ENCODE measurements at regions not wholly inside any gene's neighbourhood (a gene's known extent, or its start where the extent isn't known, plus 50 kb on each side); places are given as distances from the start of the nearest gene placed in this dataset.

- intact Hi-C loops (cut with DNase I): no loop called here
- DNase-seq (no peak), ATAC-seq (ENCODE audit: poor library complexity) (no peak)
Observed at GRCh38 chr10:94084344-94084743, 90.6 kb downstream of the PLCE1 start.

GRCh38 chr10:94085288-94085687 lies 91.6 kb downstream of the PLCE1 start:
- ATAC-seq (ENCODE audit: poor library complexity): no peak
- intact Hi-C loops (cut with DNase I): no loop called here
- DNase-seq: no peak

- DNase-seq: no peak
- intact Hi-C loops (cut with DNase I): no loop called here
- no peak for ATAC-seq (ENCODE audit: poor library complexity)
Observed at GRCh38 chr10:94085766-94086437, 92.2 kb downstream of the PLCE1 start.

GRCh38 chr10:94088926-94089381 lies 95.2 kb downstream of the PLCE1 start:
- intact Hi-C loops (cut with DNase I): no loop called here
- no peak for DNase-seq
- peak; percentile 71 for ATAC-seq (ENCODE audit: poor library complexity)

GRCh38 chr10:94091649-94092048 lies 97.9 kb downstream of the PLCE1 start:
- ATAC-seq (ENCODE audit: poor library complexity): no peak
- intact Hi-C loops (cut with DNase I): no loop called here
- DNase-seq: no peak

DNA sequence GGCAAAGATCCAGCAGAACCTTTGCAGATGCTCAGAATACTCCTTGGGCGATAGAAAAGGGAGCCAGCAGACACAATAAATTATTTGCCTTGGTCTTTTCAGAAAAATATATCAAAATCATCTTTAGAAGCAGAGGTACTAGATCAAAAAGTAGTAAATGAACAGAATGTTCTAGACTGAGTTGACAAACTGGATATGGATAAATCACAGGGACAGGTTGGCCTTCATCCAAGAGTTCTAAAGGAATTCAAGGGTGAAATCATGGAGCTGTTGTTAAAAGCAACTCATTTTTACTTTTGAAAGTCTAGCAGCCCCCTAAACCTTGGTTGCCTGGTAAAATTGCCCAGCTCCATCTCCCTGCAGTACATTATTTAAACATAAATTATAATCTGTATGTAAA lies 99.1 kb downstream of the PLCE1 start:
- ATAC-seq (ENCODE audit: poor library complexity) (no peak), DNase-seq (no peak)
- intact Hi-C loops (cut with DNase I): no loop called here

- intact Hi-C loops (cut with DNase I): no loop called here
- no peak for ATAC-seq (ENCODE audit: poor library complexity)
- DNase-seq: no peak
Observed at GRCh38 chr10:94093286-94093905, 99.7 kb downstream of the PLCE1 start.

DNA sequence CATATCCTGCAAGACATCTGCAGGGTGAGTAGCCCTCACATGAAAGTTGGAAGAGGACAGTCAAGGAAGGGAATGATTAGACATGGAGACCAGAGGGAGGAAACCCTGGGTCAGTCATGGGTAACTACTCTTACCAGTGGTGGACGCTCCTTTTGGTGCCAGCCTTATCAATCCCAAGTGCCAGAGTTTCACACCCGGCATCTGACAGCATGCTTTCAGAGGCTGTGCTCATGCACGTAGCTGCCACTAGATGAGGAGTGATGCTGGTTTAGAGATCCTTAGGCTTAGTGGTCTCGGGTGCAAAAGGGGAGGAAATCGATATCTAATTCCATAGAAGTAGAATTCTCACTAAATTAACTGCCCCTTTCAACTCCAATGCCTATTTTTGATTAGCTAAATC lies 100.8 kb downstream of the PLCE1 start:
- no peak for DNase-seq
- intact Hi-C loops (cut with DNase I): no loop called here
- ATAC-seq (ENCODE audit: poor library complexity): no peak

DNA sequence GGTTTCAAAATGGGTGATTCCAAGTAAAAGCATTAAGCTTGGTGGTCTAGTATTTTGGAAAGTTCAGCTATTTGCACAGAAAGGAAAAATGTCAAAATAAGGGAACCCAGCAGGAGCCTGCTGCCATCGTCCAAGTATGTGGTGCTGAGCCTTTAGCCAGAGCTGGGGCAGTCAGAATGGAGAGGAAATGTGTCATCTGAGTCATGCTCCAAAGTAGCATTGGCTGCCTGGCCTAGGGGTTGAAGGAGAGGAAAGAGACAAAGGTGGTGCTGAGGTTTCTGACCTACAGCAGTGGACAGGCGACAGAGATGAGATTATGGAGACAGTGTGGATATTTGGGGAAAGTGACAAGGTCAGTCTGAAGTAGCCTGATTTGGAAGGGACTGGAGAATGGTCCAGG lies 103.9 kb downstream of the PLCE1 start:
- intact Hi-C loops (cut with DNase I): no loop called here
- DNase-seq (no peak), ATAC-seq (ENCODE audit: poor library complexity) (no peak)

GRCh38 chr10:94098896-94099295 lies 105.2 kb downstream of the PLCE1 start:
- intact Hi-C loops (cut with DNase I): no loop called here
- ATAC-seq (ENCODE audit: poor library complexity) (no peak), DNase-seq (no peak)

DNA sequence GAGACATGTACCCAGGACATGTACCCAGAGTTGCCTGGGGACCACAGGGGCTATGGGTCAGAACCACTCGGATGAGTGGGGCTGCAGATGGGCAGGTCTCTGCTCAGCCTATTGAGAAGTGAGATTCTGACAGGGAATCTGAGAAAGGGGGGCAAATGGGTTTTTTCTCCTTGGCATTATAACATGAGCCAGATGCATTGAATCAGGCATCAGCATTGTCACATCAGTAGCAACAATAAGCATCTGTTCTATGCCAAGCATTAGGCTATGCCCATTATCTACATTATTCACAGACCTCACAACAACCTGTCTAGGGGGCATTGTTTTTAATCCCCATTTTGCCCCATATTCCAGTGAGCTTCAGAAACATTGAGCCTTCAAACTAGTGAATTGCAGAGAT lies 108.2 kb downstream of the PLCE1 start:
- intact Hi-C loops (cut with DNase I): no loop called here
- DNase-seq: no peak
- no peak for ATAC-seq (ENCODE audit: poor library complexity)

GRCh38 chr10:94102436-94102835 lies 108.7 kb downstream of the PLCE1 start:
- DNase-seq: no peak
- intact Hi-C loops (cut with DNase I): no loop called here
- ATAC-seq (ENCODE audit: poor library complexity): no peak

DNA sequence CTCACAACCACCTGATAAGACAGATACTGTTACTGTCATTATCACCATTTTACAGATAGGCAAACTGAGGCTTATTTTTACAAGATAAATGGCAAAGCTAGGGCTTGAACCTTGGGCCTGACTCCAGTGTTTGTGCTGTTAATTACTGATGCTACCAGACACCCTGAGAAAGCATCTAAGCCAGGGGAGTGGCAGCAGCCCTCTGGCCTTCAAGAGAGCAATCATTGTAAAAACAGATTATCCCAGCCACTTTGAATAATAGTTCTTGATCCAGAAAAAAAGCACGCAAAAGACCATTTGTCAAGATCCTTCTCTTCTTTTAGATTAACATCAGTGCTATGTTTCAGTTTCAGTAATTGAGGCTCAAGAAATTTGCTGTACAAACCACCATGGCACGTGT lies 109.5 kb downstream of the PLCE1 start:
- intact Hi-C loops (cut with DNase I): no loop called here
- DNase-seq (no peak), ATAC-seq (ENCODE audit: poor library complexity) (no peak)

DNA sequence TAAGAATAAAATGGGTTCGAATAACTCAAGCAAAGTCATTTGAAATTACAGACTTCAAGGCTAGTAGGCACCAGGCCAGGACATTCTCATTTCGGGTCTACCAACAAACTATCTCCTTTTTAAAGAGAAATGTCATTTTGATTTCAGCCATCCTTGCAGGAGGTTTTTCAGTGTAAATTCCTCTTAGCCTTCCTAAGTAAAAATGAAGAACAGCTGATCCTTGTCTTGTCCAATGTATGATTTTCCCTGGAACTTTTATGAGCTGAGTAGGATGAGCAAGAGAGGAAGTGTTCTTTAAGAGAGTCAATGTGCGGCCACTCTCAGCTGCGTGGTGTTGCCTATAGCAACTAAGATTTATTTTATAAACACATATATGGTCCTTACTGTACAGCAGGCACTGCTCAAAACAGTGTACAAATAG lies 110.1 kb downstream of the PLCE1 start:
- intact Hi-C loops (cut with DNase I): no loop called here
- DNase-seq (no peak), ATAC-seq (ENCODE audit: poor library complexity) (no peak)

DNA sequence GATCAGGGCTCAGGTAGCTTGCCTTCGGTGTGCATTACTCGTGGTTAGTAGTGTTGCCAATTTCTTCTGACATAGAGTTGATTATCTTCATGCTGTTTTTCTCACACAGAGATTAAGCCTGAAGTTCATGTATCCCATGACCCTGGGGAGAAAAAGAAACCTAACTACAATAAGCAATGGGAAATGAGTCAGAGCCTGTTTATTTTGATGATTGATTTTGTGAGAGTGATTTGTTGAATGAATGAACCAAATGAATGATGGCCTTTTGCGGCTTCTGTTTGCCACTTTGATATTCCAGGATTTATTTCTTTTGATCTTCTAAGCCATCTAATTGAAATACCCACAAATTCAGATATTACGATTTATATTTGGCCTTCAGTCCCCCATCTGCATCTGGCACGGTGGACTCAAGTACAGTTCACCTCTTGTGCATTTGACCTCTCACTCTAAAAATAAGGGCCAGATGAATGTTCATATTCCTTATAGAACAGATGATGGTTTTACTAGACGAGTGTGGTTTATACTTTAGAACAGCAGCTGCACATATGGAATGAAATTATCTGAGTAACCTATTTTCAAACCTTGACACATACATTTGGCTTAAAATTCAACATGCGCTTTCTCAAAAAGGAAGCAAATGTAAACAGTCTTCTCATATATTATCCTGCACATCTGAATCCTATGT lies 110.7 kb downstream of the PLCE1 start:
- intact Hi-C loops (cut with DNase I): no loop called here
- no peak for ATAC-seq (ENCODE audit: poor library complexity)
- no peak for DNase-seq

GRCh38 chr10:94105226-94105625 lies 111.5 kb downstream of the PLCE1 start:
- intact Hi-C loops (cut with DNase I): no loop called here
- DNase-seq (no peak), ATAC-seq (ENCODE audit: poor library complexity) (no peak)

GRCh38 chr10:94107191-94107590 lies 113.5 kb downstream of the PLCE1 start:
- intact Hi-C loops (cut with DNase I): no loop called here
- no peak for ATAC-seq (ENCODE audit: poor library complexity)
- no peak for DNase-seq

DNA sequence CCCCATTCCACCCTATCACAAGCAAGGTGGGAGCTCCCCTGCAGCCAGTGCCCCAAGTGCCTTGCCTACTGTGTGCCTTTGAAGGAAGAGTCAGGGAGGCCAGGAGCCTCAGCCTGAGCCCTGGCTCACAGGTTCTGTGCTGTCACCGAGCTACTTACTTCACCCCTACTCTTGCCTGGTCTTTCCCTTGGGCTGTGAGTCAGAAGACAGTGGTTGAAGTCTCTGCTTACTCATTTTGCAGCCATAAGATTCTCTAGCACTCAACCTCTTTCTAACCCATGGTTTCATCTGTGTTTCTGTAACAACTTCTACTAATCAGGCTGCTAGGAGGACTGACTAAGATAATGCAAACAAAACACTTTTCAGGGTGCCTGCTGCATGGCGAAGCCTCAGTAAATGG lies 114.5 kb downstream of the PLCE1 start:
- intact Hi-C loops (cut with DNase I): no loop called here
- no peak for ATAC-seq (ENCODE audit: poor library complexity)
- DNase-seq: no peak

DNA sequence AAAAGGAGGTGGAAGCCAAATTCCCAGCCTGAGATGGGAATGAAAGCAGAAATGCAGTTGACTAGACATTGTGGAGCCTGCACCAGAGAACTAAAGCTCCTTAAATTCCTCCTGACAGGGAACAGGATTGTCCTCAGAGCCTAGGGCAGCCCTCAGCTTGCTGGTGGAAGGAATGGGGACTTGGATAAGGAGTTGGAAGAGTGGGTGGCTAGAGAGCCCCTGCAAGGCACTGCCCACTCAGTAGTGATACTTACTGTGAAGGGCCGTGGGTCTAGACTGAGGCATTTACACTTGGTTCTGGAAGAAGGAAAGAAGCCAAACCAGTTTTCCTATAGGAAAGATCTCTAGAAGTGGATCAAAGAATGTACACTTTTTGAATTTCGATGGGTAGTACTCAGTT lies 117.6 kb downstream of the PLCE1 start:
- intact Hi-C loops (cut with DNase I): no loop called here
- no peak for DNase-seq
- no peak for ATAC-seq (ENCODE audit: poor library complexity)

- intact Hi-C loops (cut with DNase I): no loop called here
- ATAC-seq (ENCODE audit: poor library complexity) (no peak), DNase-seq (no peak)
Observed at GRCh38 chr10:94112321-94112720, 118.6 kb downstream of the PLCE1 start.
